HL-60 (cell line): ENCODE measurements at regions not wholly inside any gene's neighbourhood (a gene's known extent, or its start where the extent isn't known, plus 50 kb on each side); places are given as distances from the start of the nearest gene placed in this dataset.

Source experiments
- GABPA ChIP-seq: IDR thresholded peaks from 2 replicates; pipeline ENCODE4 v1.6.1; 2012; ENCODE audit warnings: low read depth
- POLR2AphosphoS5 ChIP-seq: IDR thresholded peaks from 2 replicates; pipeline ENCODE4 v1.6.1; 2012; ENCODE audit warnings: low read depth
- TF ChIP-seq, protein P1 (sequence below): IDR thresholded peaks from one replicate; pipeline ENCODE4 v1.5.1; 2011; ENCODE audit warnings: low read length, control low read depth, inconsistent platforms; ENCODE audit not compliant: insufficient read depth
- TF ChIP-seq, protein P2 (sequence below): IDR thresholded peaks from 2 replicates; pipeline ENCODE4 v1.6.1; 2012; ENCODE audit warnings: low read depth; ENCODE audit not compliant: insufficient replicate concordance

DNA sequence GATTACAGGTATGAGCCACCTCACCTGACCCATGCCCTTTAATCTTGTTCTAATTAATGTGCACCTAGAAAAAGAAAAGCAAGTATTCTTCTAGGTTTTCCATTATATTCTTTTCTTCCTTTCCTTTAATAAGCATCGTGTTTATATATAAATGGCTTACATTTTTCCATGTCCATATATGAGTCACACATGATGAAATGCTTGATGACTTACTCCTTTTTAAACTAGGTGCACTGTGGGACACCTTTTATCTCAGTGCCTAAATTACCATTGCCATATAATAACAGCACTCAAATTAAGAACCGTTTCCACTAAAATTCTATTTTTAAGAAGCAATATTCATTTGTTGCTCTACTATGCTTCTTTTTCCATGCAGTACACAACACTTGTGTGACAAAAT, 363.3 kb downstream of the LIG4 start:
- TF ChIP-seq GABPA = no peak
- TF ChIP-seq, protein P1, sequence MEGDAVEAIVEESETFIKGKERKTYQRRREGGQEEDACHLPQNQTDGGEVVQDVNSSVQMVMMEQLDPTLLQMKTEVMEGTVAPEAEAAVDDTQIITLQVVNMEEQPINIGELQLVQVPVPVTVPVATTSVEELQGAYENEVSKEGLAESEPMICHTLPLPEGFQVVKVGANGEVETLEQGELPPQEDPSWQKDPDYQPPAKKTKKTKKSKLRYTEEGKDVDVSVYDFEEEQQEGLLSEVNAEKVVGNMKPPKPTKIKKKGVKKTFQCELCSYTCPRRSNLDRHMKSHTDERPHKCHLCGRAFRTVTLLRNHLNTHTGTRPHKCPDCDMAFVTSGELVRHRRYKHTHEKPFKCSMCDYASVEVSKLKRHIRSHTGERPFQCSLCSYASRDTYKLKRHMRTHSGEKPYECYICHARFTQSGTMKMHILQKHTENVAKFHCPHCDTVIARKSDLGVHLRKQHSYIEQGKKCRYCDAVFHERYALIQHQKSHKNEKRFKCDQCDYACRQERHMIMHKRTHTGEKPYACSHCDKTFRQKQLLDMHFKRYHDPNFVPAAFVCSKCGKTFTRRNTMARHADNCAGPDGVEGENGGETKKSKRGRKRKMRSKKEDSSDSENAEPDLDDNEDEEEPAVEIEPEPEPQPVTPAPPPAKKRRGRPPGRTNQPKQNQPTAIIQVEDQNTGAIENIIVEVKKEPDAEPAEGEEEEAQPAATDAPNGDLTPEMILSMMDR = no peak
- TF ChIP-seq POLR2AphosphoS5 = no peak
- TF ChIP-seq, protein P2, sequence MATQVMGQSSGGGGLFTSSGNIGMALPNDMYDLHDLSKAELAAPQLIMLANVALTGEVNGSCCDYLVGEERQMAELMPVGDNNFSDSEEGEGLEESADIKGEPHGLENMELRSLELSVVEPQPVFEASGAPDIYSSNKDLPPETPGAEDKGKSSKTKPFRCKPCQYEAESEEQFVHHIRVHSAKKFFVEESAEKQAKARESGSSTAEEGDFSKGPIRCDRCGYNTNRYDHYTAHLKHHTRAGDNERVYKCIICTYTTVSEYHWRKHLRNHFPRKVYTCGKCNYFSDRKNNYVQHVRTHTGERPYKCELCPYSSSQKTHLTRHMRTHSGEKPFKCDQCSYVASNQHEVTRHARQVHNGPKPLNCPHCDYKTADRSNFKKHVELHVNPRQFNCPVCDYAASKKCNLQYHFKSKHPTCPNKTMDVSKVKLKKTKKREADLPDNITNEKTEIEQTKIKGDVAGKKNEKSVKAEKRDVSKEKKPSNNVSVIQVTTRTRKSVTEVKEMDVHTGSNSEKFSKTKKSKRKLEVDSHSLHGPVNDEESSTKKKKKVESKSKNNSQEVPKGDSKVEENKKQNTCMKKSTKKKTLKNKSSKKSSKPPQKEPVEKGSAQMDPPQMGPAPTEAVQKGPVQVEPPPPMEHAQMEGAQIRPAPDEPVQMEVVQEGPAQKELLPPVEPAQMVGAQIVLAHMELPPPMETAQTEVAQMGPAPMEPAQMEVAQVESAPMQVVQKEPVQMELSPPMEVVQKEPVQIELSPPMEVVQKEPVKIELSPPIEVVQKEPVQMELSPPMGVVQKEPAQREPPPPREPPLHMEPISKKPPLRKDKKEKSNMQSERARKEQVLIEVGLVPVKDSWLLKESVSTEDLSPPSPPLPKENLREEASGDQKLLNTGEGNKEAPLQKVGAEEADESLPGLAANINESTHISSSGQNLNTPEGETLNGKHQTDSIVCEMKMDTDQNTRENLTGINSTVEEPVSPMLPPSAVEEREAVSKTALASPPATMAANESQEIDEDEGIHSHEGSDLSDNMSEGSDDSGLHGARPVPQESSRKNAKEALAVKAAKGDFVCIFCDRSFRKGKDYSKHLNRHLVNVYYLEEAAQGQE = no peak
